Mesendoderm (in vitro differentiated cells): ENCODE measurements at regions not wholly inside any gene's neighbourhood (a gene's known extent, or its start where the extent isn't known, plus 50 kb on each side); places are given as distances from the start of the nearest gene placed in this dataset.

Experiments
- DNase-seq: peaks from one replicate; pipeline ENCODE4 v3.0.0; 2013
- H2AK5ac ChIP-seq: 2 replicates; pipeline ENCODE4 v1.6.1; 2013; ENCODE audit warnings: low read length, inconsistent platforms
- H2BK120ac ChIP-seq: 2 replicates; pipeline ENCODE4 v1.6.1; 2013; ENCODE audit warnings: low read depth, mild to moderate bottlenecking, low read length, moderate library complexity, mixed read lengths
- H2BK15ac ChIP-seq: replicated peaks from 2 replicates; pipeline ENCODE4 v1.6.1; 2013; ENCODE audit warnings: low read depth, mild to moderate bottlenecking, moderate library complexity
- H2BK5ac ChIP-seq: 2 replicates; pipeline ENCODE4 v1.6.1; 2013; ENCODE audit warnings: low read length, inconsistent platforms
- H3K18ac ChIP-seq: 2 replicates; pipeline ENCODE4 v1.6.1; 2013; ENCODE audit warnings: mild to moderate bottlenecking, low read length, mixed read lengths
- H3K23ac ChIP-seq: one replicate; pipeline ENCODE4 v1.6.1; 2013; ENCODE audit warnings: low read length
- H3K27ac ChIP-seq: 2 replicates; pipeline ENCODE4 v1.5.1; 2013; ENCODE audit warnings: low read depth, mild to moderate bottlenecking, inconsistent platforms, low read length, moderate library complexity
- H3K27me3 ChIP-seq: 2 replicates; pipeline ENCODE4 v1.6.1; 2013; ENCODE audit warnings: low read length, control low read depth, mild to moderate bottlenecking, inconsistent platforms; ENCODE audit not compliant: insufficient read depth, poor library complexity
- H3K36me3 ChIP-seq: 2 replicates; pipeline ENCODE4 v1.6.1; 2013; ENCODE audit warnings: low read length, inconsistent platforms; ENCODE audit not compliant: control insufficient read depth, insufficient read depth
- H3K4ac ChIP-seq: one replicate; pipeline ENCODE4 v1.6.1; 2013; ENCODE audit warnings: low read depth, mild to moderate bottlenecking, low read length, moderate library complexity
- H3K4me1 ChIP-seq: 2 replicates; pipeline ENCODE4 v1.6.1; 2013; ENCODE audit warnings: low read depth, low read length, inconsistent platforms; ENCODE audit not compliant: control insufficient read depth
- H3K4me2 ChIP-seq: 2 replicates; pipeline ENCODE4 v1.6.1; 2013; ENCODE audit warnings: low read length
- H3K4me3 ChIP-seq: 2 replicates; pipeline ENCODE4 v1.5.1; 2013; ENCODE audit warnings: mild to moderate bottlenecking, low read length
- H3K56ac ChIP-seq: one replicate; pipeline ENCODE4 v1.6.1; 2013; ENCODE audit warnings: low read length
- H3K79me1 ChIP-seq: 2 replicates; pipeline ENCODE4 v1.6.1; 2013; ENCODE audit warnings: low read length, inconsistent platforms
- H3K79me2 ChIP-seq: 2 replicates; pipeline ENCODE4 v1.6.1; 2013; ENCODE audit warnings: mild to moderate bottlenecking, low read length; ENCODE audit not compliant: control insufficient read depth, insufficient read depth
- H3K9ac ChIP-seq: 2 replicates; pipeline ENCODE4 v1.6.1; 2013; ENCODE audit warnings: low read length, inconsistent platforms
- H4K5ac ChIP-seq: one replicate; pipeline ENCODE4 v1.6.1; 2013; ENCODE audit warnings: low read length
- H4K8ac ChIP-seq: one replicate; pipeline ENCODE4 v1.6.1; 2013; ENCODE audit warnings: low read depth, mild to moderate bottlenecking, control low read depth, low read length, moderate library complexity
- WGBS: extraction: QIAGEN DNeasy Blood & Tissue Kit; methylation state at CpG from one replicate; pipeline ENCODE4 v1.1.7; 2013; ENCODE audit warnings: low lambda C conversion rate, missing lambda C conversion rate; ENCODE audit not compliant: insufficient coverage; ENCODE audit errors: extremely low coverage; 5-methylcytosine and 5-hydroxymethylcytosine counted together

DNA sequence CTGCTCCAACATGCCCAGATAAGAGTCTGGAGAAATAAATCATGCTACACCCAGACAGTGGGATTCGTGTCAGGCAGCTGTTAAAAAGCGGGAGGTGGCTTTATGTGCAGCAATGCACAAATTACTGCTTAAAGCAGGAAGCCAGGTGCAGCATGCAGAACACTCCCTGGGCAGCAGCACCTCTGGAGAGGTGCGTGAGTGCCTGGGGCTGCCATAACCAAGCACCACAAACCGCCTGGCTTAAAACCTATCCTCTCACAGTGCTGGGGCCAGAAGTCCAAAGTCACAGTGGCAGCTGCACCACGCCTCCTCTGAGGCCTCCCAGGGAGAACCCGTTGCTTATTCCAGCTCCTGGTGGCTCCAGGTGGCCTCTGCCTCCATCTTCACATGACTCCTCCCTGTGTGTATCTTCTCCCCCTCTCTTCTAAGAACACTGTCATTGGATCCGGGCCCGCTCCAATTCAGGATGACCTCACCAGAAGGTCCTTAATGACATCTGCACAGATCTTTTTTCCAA, 115.6 kb downstream of the SIK1 start:
- no peak overlapping the region for H2BK120ac ChIP-seq
- DNase-seq, result no peak
- H3K18ac ChIP-seq, result no peak overlapping the region
- no peaks in the 10 kb centered on the region for H3K36me3 ChIP-seq
- H3K27me3 ChIP-seq, result no peaks in the 10 kb centered on the region
- no CpG with 5 or more reads among the region's 8 CpGs for WGBS
- no peak overlapping the region for H3K4me3 ChIP-seq
- no peak overlapping the region for H2AK5ac ChIP-seq
- no peaks in the 10 kb centered on the region for H3K79me1 ChIP-seq
- no peak overlapping the region for H3K56ac ChIP-seq
- no peak overlapping the region for H3K23ac ChIP-seq
- no peak overlapping the region for H2BK5ac ChIP-seq
- H4K5ac ChIP-seq, result no peak overlapping the region
- H3K4ac ChIP-seq, result no peak overlapping the region
- no peaks in the 10 kb centered on the region for H3K79me2 ChIP-seq
- no peak overlapping the region for H3K27ac ChIP-seq
- H3K9ac ChIP-seq, result no peak overlapping the region
- no peaks in the 10 kb centered on the region for H3K4me1 ChIP-seq
- no peak overlapping the region for H3K4me2 ChIP-seq
- H2BK15ac ChIP-seq, result no peak overlapping the region
- no peak overlapping the region for H4K8ac ChIP-seq

DNA sequence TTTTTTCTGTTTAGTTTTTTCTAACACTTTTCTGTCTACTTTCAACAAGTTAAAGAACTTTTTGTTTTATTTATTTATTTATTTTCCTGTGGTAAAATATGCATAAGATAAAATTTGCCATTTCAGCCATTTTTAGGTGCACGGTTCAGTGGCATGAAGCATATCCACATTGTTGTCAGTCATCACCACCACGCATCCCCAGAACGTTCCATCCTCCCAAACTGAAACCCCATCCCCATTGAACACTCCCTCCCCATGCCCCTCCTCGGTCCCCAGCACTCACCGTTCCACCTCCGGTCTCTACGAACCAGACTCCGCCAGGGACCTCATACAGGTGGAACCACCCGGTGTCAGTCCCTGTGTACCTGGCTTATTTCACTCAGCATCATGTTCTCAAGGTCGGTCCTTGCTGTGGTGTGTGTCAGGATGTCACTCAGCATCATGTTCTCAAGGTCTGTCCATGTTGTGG, 118.1 kb downstream of the SIK1 start:
- no peak overlapping the region for H3K4me2 ChIP-seq
- no peak overlapping the region for H2BK5ac ChIP-seq
- H3K79me2 ChIP-seq, result no peaks in the 10 kb centered on the region
- no peak overlapping the region for H3K4me3 ChIP-seq
- H3K4ac ChIP-seq, result no peak overlapping the region
- no peaks in the 10 kb centered on the region for H3K4me1 ChIP-seq
- H4K5ac ChIP-seq, result no peak overlapping the region
- H2BK120ac ChIP-seq, result no peak overlapping the region
- no peaks in the 10 kb centered on the region for H3K36me3 ChIP-seq
- H3K27me3 ChIP-seq, result no peaks in the 10 kb centered on the region
- H3K23ac ChIP-seq, result no peak overlapping the region
- no peak overlapping the region for H3K18ac ChIP-seq
- no peak overlapping the region for H2AK5ac ChIP-seq
- DNase-seq, result no peak
- H3K79me1 ChIP-seq, result no peaks in the 10 kb centered on the region
- no peak overlapping the region for H3K27ac ChIP-seq
- H2BK15ac ChIP-seq, result no peak overlapping the region
- H4K8ac ChIP-seq, result no peak overlapping the region
- no peak overlapping the region for H3K9ac ChIP-seq
- H3K56ac ChIP-seq, result no peak overlapping the region
- WGBS, result no CpG with 5 or more reads among the region's 10 CpGs

DNA sequence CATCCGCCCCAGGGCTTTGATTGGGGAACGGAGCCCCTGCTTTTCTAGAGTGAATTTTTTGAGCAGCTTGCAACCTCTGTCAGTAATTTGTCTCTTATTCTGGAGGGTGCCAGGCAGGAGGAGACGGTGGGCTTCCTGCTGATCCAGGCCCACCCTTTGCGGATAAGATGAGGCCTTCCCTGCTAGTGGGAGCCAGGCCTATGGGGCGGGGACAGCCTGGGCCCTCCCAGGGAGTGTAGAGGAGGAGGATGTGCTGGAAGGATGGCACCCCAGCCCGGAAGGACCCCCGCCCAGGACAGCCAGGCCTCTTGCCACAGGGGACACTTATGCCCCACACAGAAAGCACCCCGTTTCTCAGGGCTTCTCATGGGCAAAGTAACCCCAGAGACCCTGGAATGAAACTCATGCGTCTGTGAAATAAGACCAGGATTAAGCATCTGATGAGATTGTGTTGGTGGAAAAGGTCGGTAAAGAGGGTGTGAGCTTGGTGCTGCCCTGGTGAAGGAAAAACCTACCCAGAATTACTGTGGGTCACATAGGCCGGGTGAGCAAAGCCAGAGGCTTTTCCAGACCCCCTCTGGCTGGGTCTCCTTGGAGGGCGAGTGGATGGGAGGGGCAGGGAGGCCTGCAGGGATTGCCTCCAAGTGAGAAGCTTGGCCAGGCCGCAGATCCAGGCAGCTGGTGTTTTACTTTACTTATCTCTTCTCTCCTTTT, 118.7 kb downstream of the SIK1 start:
- WGBS, result no CpG with 5 or more reads among the region's 13 CpGs
- Histone ChIP-seq H2BK15ac (no peak overlapping the region), H3K4me2 (no peak overlapping the region), H3K79me2 (no peaks in the 10 kb centered on the region), H4K8ac (no peak overlapping the region), H3K9ac (no peak overlapping the region), H3K36me3 (no peaks in the 10 kb centered on the region), H3K27me3 (no peaks in the 10 kb centered on the region), H3K4me3 (no peak overlapping the region), H3K23ac (no peak overlapping the region), H3K18ac (no peak overlapping the region), H4K5ac (no peak overlapping the region), H2BK120ac (no peak overlapping the region), H3K4me1 (no peaks in the 10 kb centered on the region), H3K4ac (no peak overlapping the region), H3K56ac (no peak overlapping the region), H3K79me1 (no peaks in the 10 kb centered on the region), H2AK5ac (no peak overlapping the region), H3K27ac (no peak overlapping the region), H2BK5ac (no peak overlapping the region)
- no peak for DNase-seq

DNA sequence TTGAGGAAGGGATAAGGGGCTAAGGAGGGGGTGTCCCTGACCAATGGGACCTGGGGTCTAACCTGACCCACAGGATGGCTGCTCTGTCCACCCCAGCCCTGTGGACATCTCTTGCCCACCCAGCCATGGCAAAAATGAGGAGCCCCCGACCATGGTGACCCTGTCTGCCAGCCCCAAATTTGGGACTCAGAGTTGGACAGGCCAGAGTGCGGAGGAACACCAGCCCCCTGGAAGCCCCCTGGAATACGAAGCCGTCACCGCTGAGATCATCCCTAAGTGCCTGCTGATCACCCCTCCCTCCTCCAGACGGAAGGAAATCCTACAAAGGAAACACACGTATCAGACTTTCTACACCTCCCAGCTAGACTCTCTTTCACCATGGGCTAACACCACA, 119.3 kb downstream of the SIK1 start:
- Histone ChIP-seq H3K4me3 (no peak overlapping the region), H4K5ac (no peak overlapping the region), H3K27ac (no peak overlapping the region), H3K9ac (no peak overlapping the region), H3K79me2 (no peaks in the 10 kb centered on the region), H3K4me2 (no peak overlapping the region), H3K4me1 (no peaks in the 10 kb centered on the region), H3K18ac (no peak overlapping the region), H2BK5ac (no peak overlapping the region), H3K27me3 (no peaks in the 10 kb centered on the region), H3K56ac (no peak overlapping the region), H4K8ac (no peak overlapping the region), H2BK120ac (no peak overlapping the region), H2AK5ac (no peak overlapping the region), H3K4ac (no peak overlapping the region), H3K36me3 (no peaks in the 10 kb centered on the region), H3K79me1 (no peaks in the 10 kb centered on the region), H2BK15ac (no peak overlapping the region), H3K23ac (no peak overlapping the region)
- no peak for DNase-seq
- WGBS, result no CpG with 5 or more reads among the region's 7 CpGs

DNA sequence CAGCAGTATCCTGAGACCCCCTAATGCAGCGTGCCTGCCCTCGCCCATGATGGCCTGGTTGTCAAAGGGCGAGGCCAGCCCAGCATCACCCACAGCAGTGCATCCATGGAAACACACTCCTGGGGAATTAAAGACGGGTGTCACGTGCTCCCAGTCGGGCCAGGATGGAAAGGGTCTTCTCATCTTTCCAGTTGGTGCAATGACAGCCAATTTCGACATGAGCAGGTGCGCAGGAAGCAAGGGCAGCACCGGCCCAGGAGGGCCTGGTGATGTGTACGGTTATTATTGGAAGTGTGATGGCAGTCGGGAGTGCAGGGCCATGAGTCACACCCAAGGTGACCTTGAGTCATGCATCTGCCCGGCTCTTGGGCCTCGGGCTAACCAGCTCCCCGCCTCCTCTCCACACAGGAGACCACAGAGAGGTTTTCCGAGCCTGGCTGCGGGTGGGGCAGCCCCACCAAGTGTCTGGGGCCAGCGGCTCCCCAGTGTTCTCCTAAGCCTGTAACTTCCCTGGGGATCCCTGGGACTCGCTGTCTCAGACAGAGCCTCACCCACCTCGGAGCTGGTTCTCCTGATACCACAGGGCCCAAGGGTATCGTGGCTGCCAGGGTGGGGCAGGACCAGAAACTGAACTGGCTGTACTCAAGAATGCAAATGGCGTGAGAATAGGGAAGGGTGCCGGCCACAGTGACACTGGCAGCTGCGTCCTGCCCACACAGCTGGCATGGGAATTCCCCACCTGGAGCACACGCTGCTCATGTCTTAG, 119.8 kb downstream of the SIK1 start:
- Histone ChIP-seq H3K56ac (no peak overlapping the region), H2BK5ac (no peak overlapping the region), H3K23ac (no peak overlapping the region), H2BK15ac (no peak overlapping the region), H3K4me3 (no peak overlapping the region), H3K4ac (no peak overlapping the region), H4K8ac (no peak overlapping the region), H2BK120ac (no peak overlapping the region), H3K9ac (no peak overlapping the region), H3K4me1 (no peaks in the 10 kb centered on the region), H4K5ac (no peak overlapping the region), H3K27me3 (no peaks in the 10 kb centered on the region), H2AK5ac (no peak overlapping the region), H3K18ac (no peak overlapping the region), H3K4me2 (no peak overlapping the region), H3K27ac (no peak overlapping the region), H3K79me2 (no peaks in the 10 kb centered on the region), H3K79me1 (no peaks in the 10 kb centered on the region), H3K36me3 (no peaks in the 10 kb centered on the region)
- WGBS, result no CpG with 5 or more reads among the region's 24 CpGs
- no peak for DNase-seq
